ENCODE measurements at regions not wholly inside any gene's neighbourhood (a gene's known extent, or its start where the extent isn't known, plus 50 kb on each side); places are given as distances from the start of the nearest gene placed in this dataset.

- TF ChIP-seq CTCF (IDR thresholded peaks at IDR 0.05; ENCODE audit: insufficient read depth, low read length) (no peak), POLR2AphosphoS5 (IDR thresholded peaks at IDR 0.05; ENCODE audit: low read depth) (no peak), REST (IDR thresholded peaks at IDR 0.05; ENCODE audit: insufficient replicate concordance, low read depth) (no peak), GABPA (IDR thresholded peaks at IDR 0.05; ENCODE audit: low read depth) (no peak), SPI1 (IDR thresholded peaks at IDR 0.05; ENCODE audit: borderline replicate concordance, low read depth) (no peak)
Measured at GRCh38 chr1:38300616-38301015, 254.0 kb upstream of the POU3F1 start.

Data from HL-60 (cell line).